Dermis microvascular lymphatic vessel endothelial cell (primary cell): ENCODE measurements at regions not wholly inside any gene's neighbourhood (a gene's known extent, or its start where the extent isn't known, plus 50 kb on each side); places are given as distances from the start of the nearest gene placed in this dataset.

Experiments used
- DNase-seq, 2 donors: peaks; one replicate each; pipeline versions ENCODE4 v3.0.0 to v3.0.0-alpha.2; 2010; ENCODE audit warnings: low read depth in 2 of 2

DNA sequence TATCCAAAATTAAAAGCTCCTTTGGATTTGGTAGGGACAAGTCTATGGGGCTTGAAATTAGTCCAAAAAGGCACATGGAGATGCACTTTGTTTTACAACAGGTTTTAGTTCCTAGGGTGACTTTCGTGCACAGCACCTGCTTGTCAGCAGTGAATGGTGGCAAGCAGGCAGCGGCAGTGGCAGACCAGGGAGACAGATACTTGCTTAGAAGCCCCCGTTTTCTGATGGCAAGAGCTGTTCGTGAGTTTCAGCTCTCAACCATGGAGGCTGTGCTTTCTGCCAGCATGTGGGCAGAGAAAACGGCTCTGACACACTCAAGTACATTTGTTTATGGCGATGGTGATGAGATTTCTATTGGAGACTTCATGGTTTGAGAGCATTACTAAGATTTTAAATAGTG is 61.7 kb upstream of the SHH start:
- no peak for DNase-seq

DNA sequence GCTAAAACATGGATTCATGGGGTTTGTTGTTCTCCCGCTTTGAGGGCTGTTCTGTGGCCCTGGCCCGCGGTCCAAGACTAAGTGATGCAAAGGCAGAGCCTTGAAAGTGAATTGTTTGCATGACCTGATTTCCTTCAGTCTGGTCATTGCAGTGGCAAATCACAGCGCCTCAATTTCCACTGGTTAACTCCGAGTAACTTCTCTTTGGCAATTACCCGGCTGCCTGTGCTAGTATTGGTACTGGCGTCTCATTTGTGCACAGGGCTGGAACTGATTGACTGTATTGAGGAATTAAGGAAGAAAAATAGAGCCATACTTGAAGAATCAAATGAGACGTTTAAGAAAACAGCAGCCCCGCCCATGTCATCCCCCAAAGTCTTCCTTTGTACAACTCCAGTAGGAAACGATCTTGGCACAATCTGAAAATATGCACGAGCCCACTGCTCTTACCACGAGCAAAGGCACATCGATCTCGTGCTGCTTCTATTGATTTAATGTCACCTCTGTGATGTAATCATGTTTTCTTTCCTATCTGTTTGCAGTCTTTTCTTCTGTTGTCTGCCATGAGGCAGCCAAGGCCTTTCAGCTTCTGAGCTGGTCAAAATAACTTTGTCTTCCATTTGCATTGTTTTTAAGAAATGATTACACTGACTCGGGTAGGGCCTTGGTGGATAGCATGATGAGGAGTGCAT is 60.6 kb upstream of the SHH start:
- DNase-seq, result no peak

DNA sequence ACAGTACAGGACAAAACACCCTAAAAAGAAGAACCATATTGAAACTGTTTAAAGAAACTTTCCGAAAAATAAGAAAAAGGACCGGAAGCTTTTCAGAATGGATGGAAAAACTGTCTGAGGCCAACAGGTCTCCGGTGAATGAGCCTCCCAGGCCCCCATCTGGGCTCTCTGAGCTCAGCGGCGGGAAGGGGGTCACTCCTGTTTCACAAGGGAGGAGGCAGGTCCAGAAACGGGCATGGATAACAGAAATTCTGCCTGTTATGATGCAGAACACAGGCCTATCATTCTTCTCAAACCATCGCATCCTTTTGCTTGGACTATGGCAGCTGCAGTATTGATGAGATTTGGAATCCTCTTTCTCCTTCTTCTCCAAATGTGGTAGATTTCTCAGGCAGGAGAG is 58.9 kb upstream of the SHH start:
- DNase-seq, result no peak

DNA sequence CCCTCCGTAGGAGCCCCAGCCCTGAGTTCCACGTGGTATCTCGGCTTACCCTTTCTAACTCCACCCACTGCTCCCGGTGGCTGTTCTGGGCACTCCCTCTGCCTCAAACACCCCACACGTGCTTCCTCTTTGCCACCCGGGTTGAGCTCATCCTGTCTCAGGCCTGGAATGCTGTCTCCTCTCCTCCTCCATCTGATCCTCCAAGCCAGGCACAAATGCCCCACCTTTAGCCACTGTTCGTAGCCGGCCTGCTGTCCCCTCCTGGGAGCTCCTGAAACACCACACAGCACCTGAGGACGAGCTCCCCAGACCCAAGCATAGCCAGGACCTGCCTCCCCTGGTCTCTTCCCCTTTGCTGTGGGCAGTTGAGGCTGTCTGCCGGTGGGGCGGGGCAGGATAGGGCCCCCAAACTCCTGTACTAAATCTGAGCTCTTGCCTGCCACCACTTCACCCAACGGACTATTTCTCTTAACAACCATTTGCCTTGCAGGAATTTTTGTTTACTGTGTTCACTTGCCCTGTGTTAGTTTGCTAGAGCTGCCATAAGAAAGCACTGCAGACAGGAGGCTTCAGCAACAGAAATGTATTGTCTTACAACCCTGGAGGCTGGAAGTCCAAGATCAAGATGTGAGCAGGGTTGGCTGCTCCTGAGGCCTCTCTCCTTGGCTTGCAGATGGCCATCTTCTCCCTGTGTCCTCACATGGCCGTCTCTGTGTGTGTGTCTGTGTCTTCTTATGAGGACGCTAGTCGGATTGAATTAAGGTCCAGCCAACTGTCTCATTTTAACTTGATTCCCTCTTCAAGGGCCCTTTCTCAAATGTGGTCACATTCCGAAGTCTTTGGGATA is 58.3 kb upstream of the SHH start:
- no peak for DNase-seq

DNA sequence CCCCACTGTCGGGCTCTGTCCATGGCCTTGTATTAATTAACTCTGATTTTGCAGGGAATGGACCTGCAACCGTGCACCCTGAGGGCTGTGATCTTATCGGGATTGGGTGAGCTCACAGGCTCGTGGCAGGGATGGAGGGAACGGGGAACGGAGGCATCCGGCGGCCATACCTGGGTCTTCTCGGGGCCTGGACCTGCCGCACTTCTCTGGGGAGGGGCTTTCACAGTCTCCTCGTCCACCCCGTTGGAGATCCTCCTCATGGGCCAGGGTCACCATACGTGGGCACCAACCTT is 57.5 kb upstream of the SHH start:
- DNase-seq, result no peak

DNA sequence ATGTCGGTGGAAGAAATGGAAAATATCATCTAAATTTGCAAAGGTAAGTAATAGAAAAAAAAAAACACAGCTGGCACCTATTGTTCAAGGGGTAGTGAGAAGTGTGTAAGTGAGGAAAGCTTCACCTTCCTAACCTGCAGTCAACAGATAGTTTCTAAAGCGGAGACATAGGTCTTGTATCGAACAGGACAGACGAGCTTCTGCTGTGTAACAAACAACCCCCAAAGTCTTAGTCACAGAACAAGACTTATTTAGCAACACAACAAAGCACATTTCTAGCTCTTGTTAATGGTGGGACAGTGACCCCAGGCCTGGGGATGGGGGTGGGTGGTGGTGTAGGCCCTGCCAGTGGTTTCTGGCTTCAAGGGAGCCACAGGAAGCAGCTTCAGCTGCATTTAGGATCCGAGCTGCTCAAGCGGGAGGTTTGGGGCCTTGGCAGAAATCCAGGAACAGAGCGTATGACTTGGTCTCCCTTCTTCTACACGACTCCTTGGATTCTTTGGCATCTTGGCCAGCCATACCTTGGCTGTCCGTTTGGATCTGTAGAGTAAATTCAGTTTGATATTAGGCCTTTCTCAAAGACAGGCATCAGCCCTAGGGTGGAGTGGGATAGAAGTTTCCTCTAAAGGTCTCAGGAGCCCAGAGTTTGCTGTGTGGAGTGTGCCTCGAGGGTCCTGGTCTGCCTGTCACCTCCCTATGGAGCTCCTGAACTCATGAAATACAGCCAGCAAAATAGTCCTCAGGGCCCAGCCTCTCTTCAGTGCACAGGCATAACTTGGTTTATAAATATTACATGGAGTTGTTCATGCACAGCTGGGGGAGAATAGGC is 56.9 kb upstream of the SHH start:
- DNase-seq, result no peak

DNA sequence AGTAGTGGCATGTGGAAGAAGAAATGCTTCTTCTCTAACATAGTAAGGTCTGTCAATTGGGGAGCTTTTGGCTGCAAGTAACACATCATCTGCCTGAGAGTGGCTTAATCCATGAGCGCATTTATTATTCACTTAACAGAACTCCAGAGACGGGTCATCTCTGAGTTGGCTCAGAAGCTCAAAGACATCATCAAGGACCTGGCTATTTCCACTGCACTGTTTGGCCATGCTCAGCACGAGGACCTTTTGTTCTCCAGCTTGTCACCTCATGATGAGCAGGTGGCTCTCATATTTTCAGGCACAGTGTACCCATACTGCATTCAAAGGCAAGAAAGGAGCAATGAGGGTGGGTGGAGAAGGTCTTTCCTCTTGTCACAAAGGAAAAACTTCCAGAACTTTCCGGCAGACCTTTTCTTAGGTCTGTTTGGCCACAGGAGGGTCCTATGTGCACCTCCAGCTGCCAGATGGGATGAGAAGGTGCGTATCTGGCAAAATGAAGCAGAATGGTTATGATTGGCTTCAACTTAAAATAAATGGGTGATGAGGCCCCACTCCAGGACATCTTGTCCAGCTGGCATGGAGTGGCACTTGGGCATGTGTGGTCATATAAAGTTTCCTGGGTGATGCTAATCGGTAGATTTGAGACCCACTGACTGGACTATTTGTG is 55.6 kb upstream of the SHH start:
- DNase-seq, result no peak

DNA sequence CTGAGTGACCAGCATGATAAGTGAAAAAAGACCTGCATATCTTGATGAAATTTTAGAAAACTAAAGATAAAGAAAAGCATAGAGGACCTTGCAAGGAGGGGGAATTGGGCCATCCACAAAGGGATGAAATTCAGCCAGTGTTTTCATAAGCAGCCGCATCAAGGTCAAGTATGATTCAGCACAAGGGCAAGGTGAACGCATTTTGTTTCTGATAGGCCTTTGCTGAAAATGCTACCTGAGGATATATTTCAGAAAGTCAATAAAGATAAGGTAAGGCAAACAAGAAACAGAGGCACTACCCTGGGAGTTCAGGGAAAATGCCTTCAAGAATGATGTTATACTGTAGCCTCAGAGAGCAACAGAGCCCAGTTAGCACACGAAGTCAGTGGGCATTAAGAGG is 55.0 kb upstream of the SHH start:
- no peak for DNase-seq

DNA sequence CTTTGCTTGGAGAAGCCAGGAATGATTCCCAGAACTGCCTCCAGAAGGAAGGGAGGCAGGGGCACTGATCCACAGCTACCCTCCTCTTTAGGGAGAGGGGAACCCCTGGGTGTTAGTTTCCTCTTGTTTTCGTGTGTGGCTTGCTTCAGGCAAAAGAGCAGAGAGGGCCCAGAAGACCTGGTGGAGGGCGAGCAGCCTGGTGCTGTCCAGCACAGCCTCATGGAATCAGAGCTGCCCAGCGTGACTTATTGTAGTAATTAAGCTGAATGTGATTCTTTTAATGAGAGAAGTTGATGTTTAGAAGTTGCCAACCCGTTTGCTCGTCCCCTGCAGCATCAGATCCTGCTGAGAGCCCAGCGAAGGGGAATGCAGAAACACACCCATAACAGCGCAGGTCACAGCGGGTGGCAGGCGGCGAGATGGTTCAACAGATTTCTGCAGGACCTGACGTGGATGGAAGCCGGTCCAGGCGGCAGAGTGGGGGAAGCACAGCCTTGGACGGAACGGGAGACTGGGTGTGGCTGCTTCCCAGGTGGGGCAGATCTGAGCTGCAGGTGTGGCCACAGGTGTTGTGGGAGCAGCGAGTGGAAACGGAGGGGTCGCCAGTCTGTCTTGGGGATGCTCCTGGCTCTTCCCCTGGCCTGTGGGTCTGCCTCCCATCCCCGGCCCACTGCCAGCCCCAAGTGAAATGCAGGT is 53.7 kb upstream of the SHH start:
- DNase-seq, result no peak

DNA sequence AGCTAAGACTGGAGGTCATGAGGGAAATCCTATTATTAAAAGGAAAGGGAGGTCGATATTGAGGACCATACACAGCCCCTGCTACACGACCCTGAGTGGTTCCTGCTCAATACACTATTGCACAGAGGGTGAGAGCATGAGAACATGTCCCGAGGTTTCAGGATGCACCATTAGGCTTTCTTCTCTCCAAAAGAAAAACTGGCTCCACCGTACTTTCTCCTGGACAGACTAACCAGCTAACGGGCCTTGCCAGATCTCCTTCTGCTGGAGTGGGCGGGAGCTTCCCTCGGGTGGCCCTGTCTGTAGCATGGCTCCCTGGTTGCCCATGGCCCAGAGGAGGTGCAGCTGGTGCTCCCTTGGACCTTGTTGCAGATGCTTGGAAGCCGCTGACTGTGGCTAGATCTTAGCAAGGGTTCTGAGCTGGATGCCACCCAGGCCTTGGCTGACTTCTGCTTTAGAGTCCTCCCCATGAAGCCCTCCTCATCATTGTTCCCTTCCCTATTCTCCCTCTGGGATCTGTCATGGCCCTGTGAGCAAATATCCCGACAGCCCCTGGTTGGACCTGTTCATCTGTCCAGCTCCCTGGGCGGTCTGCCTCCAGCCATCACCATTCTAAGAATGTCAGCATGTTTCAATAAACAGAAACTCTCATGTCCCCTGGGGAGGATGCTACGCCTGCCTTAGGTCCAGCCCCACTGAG is 52.9 kb upstream of the SHH start:
- DNase-seq, result no peak

DNA sequence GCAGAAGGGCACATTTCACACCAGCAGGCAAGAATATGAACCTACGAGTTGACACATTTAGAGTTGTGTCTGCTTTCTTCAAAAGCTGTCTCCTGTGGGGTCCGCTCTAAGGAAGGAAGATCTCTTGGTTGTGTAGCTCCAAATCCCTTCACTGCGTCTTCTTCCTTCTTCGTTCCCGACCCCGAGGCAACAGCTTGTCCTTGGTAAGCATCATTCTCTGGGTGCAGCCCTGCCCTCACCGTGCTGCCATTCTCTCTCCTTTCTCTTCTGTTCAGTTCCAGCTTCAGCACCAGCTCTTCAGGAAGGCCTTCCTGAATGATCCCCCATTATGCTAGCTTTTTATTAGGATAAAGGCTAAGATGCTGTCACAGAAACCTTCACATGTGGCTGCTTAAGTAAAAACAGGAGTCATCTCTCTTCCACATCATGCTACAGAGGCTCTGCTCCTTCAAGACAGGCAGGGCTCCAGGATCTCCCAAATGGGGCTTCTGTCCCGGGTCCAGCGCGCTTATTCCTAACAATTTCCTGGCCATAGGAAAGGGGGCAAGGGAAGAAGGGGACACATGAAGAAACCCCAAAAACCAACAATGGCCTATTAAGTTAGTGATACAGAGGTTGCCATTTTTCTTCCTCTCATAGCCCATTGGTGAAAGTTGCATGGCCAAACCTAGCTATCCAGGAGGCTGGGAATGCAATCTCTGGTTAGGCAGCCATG is 52.2 kb upstream of the SHH start:
- DNase-seq, result no peak

DNA sequence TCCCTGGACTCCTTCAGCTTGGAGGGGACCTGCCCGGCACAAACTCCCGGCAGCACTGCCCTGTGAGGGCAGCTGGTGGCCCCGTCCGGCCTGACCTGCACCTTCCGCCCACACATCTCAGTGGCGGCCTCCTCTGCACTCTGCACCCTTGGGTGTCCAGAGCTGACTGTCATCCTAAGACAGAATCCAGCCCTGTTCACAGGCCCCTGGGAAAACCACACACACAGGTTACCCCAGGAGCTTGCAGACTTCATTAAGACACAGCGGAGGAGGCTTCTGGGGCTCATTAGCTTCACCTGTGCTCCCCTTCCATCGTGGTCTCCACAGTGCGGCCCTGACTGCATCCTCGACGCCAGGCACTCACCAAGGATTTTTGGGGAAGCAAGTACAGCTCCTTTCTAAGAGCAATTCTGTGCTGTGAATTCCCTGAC is 51.5 kb upstream of the SHH start:
- DNase-seq, result no peak

DNA sequence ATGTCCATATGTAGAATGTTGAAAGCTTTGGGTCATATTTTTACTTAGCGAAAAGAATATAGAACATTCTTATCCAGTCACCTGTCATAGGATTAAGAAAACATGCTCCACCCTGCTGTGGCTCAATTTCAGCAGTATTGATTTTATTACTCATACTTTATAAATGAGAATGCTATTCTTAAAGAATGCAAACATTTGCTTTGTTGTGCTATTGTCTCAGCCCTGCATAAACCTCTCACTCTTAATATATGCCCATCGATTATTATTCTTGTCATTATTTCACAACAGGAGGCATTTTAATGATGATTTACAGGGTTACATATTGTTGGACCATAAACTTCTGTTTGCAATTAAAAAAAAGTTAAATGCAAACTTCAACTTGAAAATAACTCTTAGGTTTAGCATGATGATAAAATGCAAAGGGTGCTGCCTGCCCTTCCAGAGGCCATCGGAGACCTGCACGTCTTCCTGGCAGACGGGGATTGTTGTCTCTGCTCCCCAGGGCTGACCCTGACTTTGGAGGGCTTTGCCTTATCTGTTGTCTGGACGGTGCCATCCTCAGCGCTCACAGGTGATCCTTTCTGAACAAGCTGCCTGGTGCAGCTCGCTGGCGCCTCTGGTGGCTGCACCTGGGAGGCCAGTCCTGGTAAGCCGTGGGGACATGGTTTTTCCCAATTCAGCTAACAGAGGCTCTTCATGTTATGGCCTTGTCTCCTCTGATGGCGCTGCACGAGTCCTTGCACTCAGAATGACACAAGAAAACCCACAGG is 50.0 kb upstream of the SHH start:
- DNase-seq, result no peak
